GM23338 (cell line): ENCODE measurements at regions not wholly inside any gene's neighbourhood (a gene's known extent, or its start where the extent isn't known, plus 50 kb on each side); places are given as distances from the start of the nearest gene placed in this dataset.

Experiments used
- ATAC-seq: fragments of 200-7000 bp; cut with Tn5 transposase; 3 replicates; pipeline ENCODE4 v1.9.1; 2020
- DNase-seq: peaks from one replicate; pipeline ENCODE4 v3.0.0-alpha.2; 2015; ENCODE audit warnings: low spot score
- H2AFZ ChIP-seq: fragments of 200-600 bp; sonication (generic); 2 replicates; pipeline ENCODE4 v1.8.0; 2016; ENCODE audit warnings: antibody characterized with exemption, mild to moderate bottlenecking, moderate library complexity
- H3F3A ChIP-seq: fragments of 200-600 bp; sonication (generic); replicated peaks from 2 replicates; pipeline ENCODE4 v1.8.0; 2017; ENCODE audit warnings: antibody characterized with exemption, mixed run types, low read depth
- H3K27ac ChIP-seq: fragments of 200-600 bp; sonication (generic); 2 replicates; pipeline ENCODE4 v1.6.1; 2016; ENCODE audit warnings: low read depth
- H3K27me3 ChIP-seq: fragments of 200-600 bp; sonication (generic); 2 replicates; pipeline ENCODE4 v1.8.0; 2016; ENCODE audit warnings: mild to moderate bottlenecking, mixed run types, moderate library complexity; ENCODE audit not compliant: insufficient read depth
- H3K36me3 ChIP-seq: fragments of 200-600 bp; sonication (generic); 2 replicates; pipeline ENCODE4 v1.8.0; 2016; ENCODE audit warnings: mild to moderate bottlenecking; ENCODE audit not compliant: insufficient read depth
- H3K4me1 ChIP-seq: fragments of 200-600 bp; sonication (generic); 2 replicates; pipeline ENCODE4 v1.8.0; 2016; ENCODE audit warnings: mild to moderate bottlenecking, moderate library complexity; ENCODE audit not compliant: insufficient read depth
- H3K4me2 ChIP-seq: fragments of 200-600 bp; sonication (generic); 2 replicates; pipeline ENCODE4 v1.7.1; 2017; ENCODE audit warnings: mixed run types
- H3K4me3 ChIP-seq: fragments of 200-600 bp; sonication (generic); 2 replicates; pipeline ENCODE4 v1.6.1; 2016; ENCODE audit warnings: mixed run types
- H3K79me2 ChIP-seq: fragments of 200-600 bp; sonication (generic); replicated peaks from 2 replicates; pipeline ENCODE4 v1.8.0; 2017; ENCODE audit warnings: mild to moderate bottlenecking; ENCODE audit not compliant: insufficient read depth
- H3K9me2 ChIP-seq: fragments of 200-600 bp; sonication (generic); 2 replicates; pipeline ENCODE4 v1.8.0; 2017; ENCODE audit not compliant: insufficient read depth
- H4K20me1 ChIP-seq: fragments of 200-600 bp; sonication (generic); replicated peaks from 2 replicates; pipeline ENCODE4 v1.8.0; 2017; ENCODE audit warnings: mild to moderate bottlenecking; ENCODE audit not compliant: insufficient read depth
- H3K27ac Mint-ChIP-seq: 2 replicates; pipeline ENCODE4 v1.8.0; 2020; ENCODE audit warnings: inconsistent platforms, mild to moderate bottlenecking, moderate library complexity, mixed read lengths
- H3K27me3 Mint-ChIP-seq: 3 replicates; pipeline ENCODE4 v1.8.0; 2022; ENCODE audit warnings: low read depth, mild to moderate bottlenecking, moderate library complexity, mixed read lengths, inconsistent platforms; ENCODE audit not compliant: insufficient read depth, poor library complexity
- H3K36me3 Mint-ChIP-seq: 3 replicates; pipeline ENCODE4 v1.8.0; 2021; ENCODE audit warnings: low read depth, mild to moderate bottlenecking, inconsistent platforms, moderate library complexity, mixed read lengths
- H3K4me1 Mint-ChIP-seq: 3 replicates; pipeline ENCODE4 v1.8.0; 2020; ENCODE audit warnings: mild to moderate bottlenecking, inconsistent platforms, mixed read lengths
- H3K4me3 Mint-ChIP-seq: 3 replicates; pipeline ENCODE4 v1.8.0; 2021; ENCODE audit warnings: moderate library complexity, mild to moderate bottlenecking, inconsistent platforms, mixed read lengths
- H3K9me3 Mint-ChIP-seq: 3 replicates; pipeline ENCODE4 v1.8.0; 2020; ENCODE audit warnings: moderate library complexity, mild to moderate bottlenecking, inconsistent platforms, mixed read lengths
- CREB1 ChIP-seq: fragments of 250-450 bp; sonication (Bioruptor Pico); IDR thresholded peaks from 2 replicates; pipeline ENCODE4 v1.5.0; 2020; ENCODE audit warnings: low read depth, mild to moderate bottlenecking, moderate library complexity
- ETS1 ChIP-seq: IDR thresholded peaks from 2 replicates; pipeline ENCODE4 v1.6.1; 2016; ENCODE audit warnings: antibody characterized with exemption
- EZH2 ChIP-seq: fragments of 200-600 bp; sonication (generic); IDR thresholded peaks from one replicate; pipeline ENCODE4 v1.8.0; 2017; ENCODE audit warnings: antibody characterized with exemption, mild to moderate bottlenecking, low read depth; ENCODE audit not compliant: unreplicated experiment
- EZH2phosphoT487 ChIP-seq: fragments of 200-600 bp; sonication (generic); IDR thresholded peaks from one replicate; pipeline ENCODE4 v1.8.1; 2018; ENCODE audit warnings: antibody characterized with exemption; ENCODE audit not compliant: unreplicated experiment
- JUNB ChIP-seq: IDR thresholded peaks from one replicate; pipeline ENCODE4 v1.6.1; 2016; ENCODE audit warnings: antibody characterized with exemption; ENCODE audit not compliant: unreplicated experiment
- NANOG ChIP-seq: IDR thresholded peaks from 2 replicates; pipeline ENCODE4 v1.6.1; 2016; ENCODE audit warnings: antibody characterized with exemption, borderline replicate concordance
- POLR2AphosphoS5 ChIP-seq: IDR thresholded peaks from 2 replicates; pipeline ENCODE4 v1.6.1; 2016; ENCODE audit warnings: antibody characterized with exemption, low read depth
- REST ChIP-seq: IDR thresholded peaks from one replicate; pipeline ENCODE4 v1.6.1; 2018; ENCODE audit warnings: antibody characterized with exemption; ENCODE audit not compliant: unreplicated experiment
- STAT1 ChIP-seq: IDR thresholded peaks from one replicate; pipeline ENCODE4 v1.6.1; 2016; ENCODE audit warnings: antibody characterized with exemption; ENCODE audit not compliant: unreplicated experiment
- ZNF114 ChIP-seq: fragments of 250-450 bp; sonication (Bioruptor Pico); IDR thresholded peaks from 2 replicates; pipeline ENCODE4 v1.5.0; 2020; ENCODE audit warnings: mild to moderate bottlenecking, moderate library complexity
- ZNF331 ChIP-seq: fragments of 250-450 bp; sonication (Bioruptor Pico); IDR thresholded peaks from 2 replicates; pipeline ENCODE4 v1.5.0; 2020; ENCODE audit warnings: low read depth, mild to moderate bottlenecking, moderate library complexity
- ZNF462 ChIP-seq: fragments of 250-450 bp; sonication (Bioruptor Pico); IDR thresholded peaks from 2 replicates; pipeline ENCODE4 v1.5.0; 2020; ENCODE audit warnings: mild to moderate bottlenecking, moderate library complexity
- TF ChIP-seq, protein P1 (sequence below), 2 experiments: fragments of 200-600 bp in 1 of 2; sonication (generic) in 1 of 2; conservative IDR thresholded peaks; 2 replicates each; pipeline versions ENCODE4 v1.5.1 to v1.6.1; 2016 to 2017; ENCODE audit warnings: antibody characterized with exemption in 2 of 2, low read depth in 2 of 2, mild to moderate bottlenecking in 2 of 2, moderate library complexity in 1 of 2

DNA sequence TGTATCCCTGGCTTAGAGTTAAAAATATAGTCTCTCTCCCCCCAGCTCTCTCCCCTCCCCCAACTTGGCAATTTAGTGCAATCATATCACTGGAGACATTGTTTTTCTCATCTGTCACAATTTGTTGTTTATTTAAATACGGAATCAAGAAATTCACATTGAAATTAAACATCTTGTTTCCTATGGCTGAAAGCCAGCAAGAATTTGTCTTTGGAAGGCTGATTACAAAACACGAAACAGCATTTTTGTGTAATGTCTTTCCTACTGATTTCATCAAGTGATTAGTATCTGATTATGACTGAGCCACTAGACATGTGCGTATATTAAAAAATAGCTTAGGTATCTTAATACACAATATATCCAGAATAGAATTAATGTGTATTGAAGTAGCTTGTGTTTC is 119.7 kb downstream of the LYPLAL1 start:
- no peak overlapping the region for H3K4me3 ChIP-seq
- no peaks in the 10 kb centered on the region for H3K36me3 ChIP-seq
- H3K4me1 ChIP-seq = peaks cover 12% of the 10 kb centered on the region; the same call in 1 of the 2 replicates
- H3K27ac ChIP-seq = no peak overlapping the region
- no peaks in the 10 kb centered on the region for H3K79me2 ChIP-seq
- no peaks in the 10 kb centered on the region for H4K20me1 ChIP-seq
- no peak overlapping the region for H3K4me3 Mint-ChIP-seq
- no peaks in the 10 kb centered on the region for H3K27me3 ChIP-seq
- H3K4me2 ChIP-seq = no peak overlapping the region
- no peak overlapping the region for H2AFZ ChIP-seq
- no peak for TF ChIP-seq CREB1
- no peak for TF ChIP-seq REST
- TF ChIP-seq JUNB = no peak
- no peak for TF ChIP-seq EZH2
- no peak for TF ChIP-seq ZNF462 (CRISPR knock-in tag)
- TF ChIP-seq NANOG = no peak
- TF ChIP-seq ZNF331 = no peak
- no peak for TF ChIP-seq EZH2phosphoT487
- no peak for TF ChIP-seq ETS1
- TF ChIP-seq, protein P1, sequence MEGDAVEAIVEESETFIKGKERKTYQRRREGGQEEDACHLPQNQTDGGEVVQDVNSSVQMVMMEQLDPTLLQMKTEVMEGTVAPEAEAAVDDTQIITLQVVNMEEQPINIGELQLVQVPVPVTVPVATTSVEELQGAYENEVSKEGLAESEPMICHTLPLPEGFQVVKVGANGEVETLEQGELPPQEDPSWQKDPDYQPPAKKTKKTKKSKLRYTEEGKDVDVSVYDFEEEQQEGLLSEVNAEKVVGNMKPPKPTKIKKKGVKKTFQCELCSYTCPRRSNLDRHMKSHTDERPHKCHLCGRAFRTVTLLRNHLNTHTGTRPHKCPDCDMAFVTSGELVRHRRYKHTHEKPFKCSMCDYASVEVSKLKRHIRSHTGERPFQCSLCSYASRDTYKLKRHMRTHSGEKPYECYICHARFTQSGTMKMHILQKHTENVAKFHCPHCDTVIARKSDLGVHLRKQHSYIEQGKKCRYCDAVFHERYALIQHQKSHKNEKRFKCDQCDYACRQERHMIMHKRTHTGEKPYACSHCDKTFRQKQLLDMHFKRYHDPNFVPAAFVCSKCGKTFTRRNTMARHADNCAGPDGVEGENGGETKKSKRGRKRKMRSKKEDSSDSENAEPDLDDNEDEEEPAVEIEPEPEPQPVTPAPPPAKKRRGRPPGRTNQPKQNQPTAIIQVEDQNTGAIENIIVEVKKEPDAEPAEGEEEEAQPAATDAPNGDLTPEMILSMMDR (conservative IDR thresholded peaks at IDR 0.05; ENCODE audit: low read depth in 2 of 2) = no peak
- TF ChIP-seq POLR2AphosphoS5 = no peak
- no peak for TF ChIP-seq STAT1
- TF ChIP-seq ZNF114 (CRISPR knock-in tag) = no peak
- peaks cover 20% of the 10 kb centered on the region for H3K9me2 ChIP-seq
- H3K27me3 Mint-ChIP-seq = no peaks in the 10 kb centered on the region
- no peaks in the 10 kb centered on the region for H3K9me3 Mint-ChIP-seq
- H3F3A ChIP-seq = no peaks in the 10 kb centered on the region
- ATAC-seq = no peak
- no peaks in the 10 kb centered on the region for H3K36me3 Mint-ChIP-seq
- no peak overlapping the region for H3K27ac Mint-ChIP-seq
- no peak for DNase-seq
- peaks cover 7% of the 10 kb centered on the region for H3K4me1 Mint-ChIP-seq
